Karpas-422 (cell line): ENCODE measurements at regions not wholly inside any gene's neighbourhood (a gene's known extent, or its start where the extent isn't known, plus 50 kb on each side); places are given as distances from the start of the nearest gene placed in this dataset.

ENCODE experiments used
- DNase-seq: peaks from one replicate; pipeline ENCODE4 v3.0.0-alpha.2; 2015
- H2AFZ ChIP-seq: fragments of 200-600 bp; sonication (generic); 2 replicates; pipeline ENCODE4 v1.6.1; 2014; ENCODE audit warnings: antibody characterized with exemption, low read length, mixed read lengths
- H3K27ac ChIP-seq: fragments of 200-600 bp; sonication (generic); 2 replicates; pipeline ENCODE4 v1.5.1; 2014; ENCODE audit warnings: mild to moderate bottlenecking, low read length, moderate library complexity
- H3K27me3 ChIP-seq: fragments of 200-600 bp; sonication (generic); 2 replicates; pipeline ENCODE4 v1.6.1; 2014; ENCODE audit warnings: low read length, mixed read lengths
- H3K36me3 ChIP-seq: fragments of 200-600 bp; sonication (generic); 2 replicates; pipeline ENCODE4 v1.6.1; 2014; ENCODE audit warnings: low read length, mixed read lengths; ENCODE audit not compliant: insufficient read depth
- H3K4me1 ChIP-seq: fragments of 200-600 bp; sonication (generic); 2 replicates; pipeline ENCODE4 v1.6.1; 2014; ENCODE audit warnings: mild to moderate bottlenecking, low read length, mixed read lengths
- H3K4me2 ChIP-seq: fragments of 200-600 bp; sonication (generic); 2 replicates; pipeline ENCODE4 v1.6.1; 2014; ENCODE audit warnings: low read length, low read depth, mild to moderate bottlenecking; ENCODE audit not compliant: poor library complexity, severe bottlenecking
- H3K4me3 ChIP-seq: fragments of 200-600 bp; sonication (generic); 2 replicates; pipeline ENCODE4 v1.5.1; 2014; ENCODE audit warnings: mild to moderate bottlenecking, antibody characterized with exemption, low read length, mixed read lengths
- H3K79me2 ChIP-seq: fragments of 200-600 bp; sonication (generic); 2 replicates; pipeline ENCODE4 v1.6.1; 2014; ENCODE audit warnings: mild to moderate bottlenecking, low read length, mixed read lengths
- H3K9ac ChIP-seq: fragments of 200-600 bp; sonication (generic); 2 replicates; pipeline ENCODE4 v1.6.0; 2014; ENCODE audit warnings: low read length
- H3K9me2 ChIP-seq: fragments of 200-600 bp; sonication (generic), shearing (Covaris generic); replicated peaks from 2 replicates; pipeline ENCODE4 v1.6.0; 2014; ENCODE audit warnings: mild to moderate bottlenecking, low read length, moderate library complexity; ENCODE audit not compliant: insufficient read depth
- H3K9me3 ChIP-seq: fragments of 300-700, 200-600 bp; sonication (generic); 2 replicates; pipeline ENCODE4 v1.6.1; 2014; ENCODE audit warnings: low read length, mixed read lengths
- H4K20me1 ChIP-seq: fragments of 200-600 bp; sonication (generic); 2 replicates; pipeline ENCODE4 v1.6.1; 2014; ENCODE audit warnings: mild to moderate bottlenecking, antibody characterized with exemption, low read length, low read depth; ENCODE audit not compliant: insufficient read depth

GRCh38 chr2:161078211-161078539 is 82.1 kb upstream of the TANK start:
- Histone ChIP-seq H3K9me2 (0 out of 2 replicates have a peak, but pooled peaks cover 6% of the 10 kb centered on the region), H3K4me2 (no peak overlapping the region), H3K9ac (no peak overlapping the region), H3K79me2 (no peaks in the 10 kb centered on the region), H3K27me3 (no peaks in the 10 kb centered on the region), H3K4me3 (no peak overlapping the region), H3K36me3 (no peaks in the 10 kb centered on the region), H3K9me3 (no peaks in the 10 kb centered on the region), H3K4me1 (peaks cover 13% of the 10 kb centered on the region), H2AFZ (no peak overlapping the region), H4K20me1 (no peaks in the 10 kb centered on the region), H3K27ac (no peak overlapping the region)
- DNase-seq = no peak

GRCh38 chr2:161085149-161085548 is 75.1 kb upstream of the TANK start:
- Histone ChIP-seq H3K9me3 (no peaks in the 10 kb centered on the region), H3K4me1 (peaks cover 40% of the 10 kb centered on the region), H4K20me1 (no peaks in the 10 kb centered on the region), H3K9me2 (no peaks in the 10 kb centered on the region), H3K27ac (no peak overlapping the region), H3K36me3 (no peaks in the 10 kb centered on the region), H3K4me3 (no peak overlapping the region), H3K9ac (no peak overlapping the region), H3K79me2 (no peaks in the 10 kb centered on the region), H3K4me2 (no peak overlapping the region), H2AFZ (0 out of 2 replicates have a peak overlapping the region, but pooled peaks have one; percentile 38), H3K27me3 (no peaks in the 10 kb centered on the region)
- DNase-seq = no peak

DNA sequence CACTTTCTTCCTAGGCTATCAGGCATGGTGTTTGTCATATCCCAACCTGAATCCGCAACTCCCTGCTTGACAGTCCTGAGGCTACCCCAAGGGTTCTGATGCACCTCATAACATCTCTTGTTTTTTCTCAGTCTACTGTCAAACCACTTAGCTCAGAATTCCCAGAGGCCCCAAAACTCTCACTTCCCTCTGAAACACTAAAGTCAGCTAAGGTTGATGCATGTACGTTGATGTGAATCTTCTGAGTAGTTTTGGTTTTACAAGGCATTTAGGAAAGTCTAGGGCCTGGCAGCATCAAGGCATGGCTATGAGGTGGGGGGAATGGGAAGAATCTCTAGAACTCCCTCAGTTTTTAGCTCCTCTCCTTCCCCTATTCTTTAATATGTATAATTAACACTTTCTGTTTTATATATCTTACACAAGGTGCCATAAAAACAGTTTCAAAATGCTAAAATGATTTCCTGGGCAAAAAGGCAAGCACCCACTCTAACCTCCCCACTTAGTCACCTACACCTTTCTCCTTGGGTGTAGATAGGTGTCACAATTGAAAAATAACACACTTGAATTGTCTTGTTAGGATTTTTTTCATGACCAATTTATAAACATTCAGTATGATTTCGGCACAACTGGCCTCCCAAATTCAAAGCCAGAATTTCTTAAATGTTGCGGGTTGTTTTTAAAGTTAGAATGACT is 71.4 kb upstream of the TANK start:
- peak; percentile 90 for DNase-seq
- Histone ChIP-seq H3K27me3 (no peaks in the 10 kb centered on the region), H3K36me3 (no peaks in the 10 kb centered on the region), H3K79me2 (no peaks in the 10 kb centered on the region), H3K9me3 (no peaks in the 10 kb centered on the region), H3K27ac (peak overlapping the region; percentile 92), H3K9ac (peak overlapping the region; percentile 62), H3K4me3 (peak overlapping the region; percentile 26), H2AFZ (peak overlapping the region; percentile 75; the same call in 1 of the 2 replicates), H3K4me2 (peak overlapping the region; percentile 68), H4K20me1 (no peaks in the 10 kb centered on the region), H3K4me1 (peaks cover 53% of the 10 kb centered on the region), H3K9me2 (no peaks in the 10 kb centered on the region)

DNA sequence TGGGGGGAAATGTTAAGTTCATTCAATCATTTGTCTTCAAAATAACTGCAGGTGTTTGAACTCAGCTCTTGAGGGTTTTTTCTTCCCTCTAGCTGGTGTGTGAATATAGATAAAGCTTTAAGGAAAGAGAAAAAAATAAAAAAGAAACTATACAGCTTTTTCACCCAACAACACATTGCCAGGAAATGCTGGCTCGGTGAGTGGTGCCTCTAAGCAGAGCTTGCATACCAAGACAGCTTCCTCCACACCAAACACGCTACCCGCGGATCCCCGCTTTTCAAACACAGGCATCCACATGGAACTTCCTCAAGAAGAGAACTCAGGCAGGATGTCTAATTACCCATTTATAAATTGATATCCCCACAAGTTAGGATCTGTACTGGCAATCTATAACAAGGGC is 69.8 kb upstream of the TANK start:
- H3K4me3 ChIP-seq = no peak overlapping the region
- DNase-seq = peak; percentile 72
- no peaks in the 10 kb centered on the region for H3K9me3 ChIP-seq
- peak overlapping the region; percentile 17 for H3K4me2 ChIP-seq
- H3K9me2 ChIP-seq = no peaks in the 10 kb centered on the region
- H3K36me3 ChIP-seq = no peaks in the 10 kb centered on the region
- peaks cover 66% of the 10 kb centered on the region for H3K4me1 ChIP-seq
- H2AFZ ChIP-seq = peak overlapping the region; percentile 75
- no peaks in the 10 kb centered on the region for H3K79me2 ChIP-seq
- H3K27me3 ChIP-seq = no peaks in the 10 kb centered on the region
- peak overlapping the region; percentile 62 for H3K9ac ChIP-seq
- H4K20me1 ChIP-seq = no peaks in the 10 kb centered on the region
- H3K27ac ChIP-seq = peak overlapping the region; percentile 92

DNA sequence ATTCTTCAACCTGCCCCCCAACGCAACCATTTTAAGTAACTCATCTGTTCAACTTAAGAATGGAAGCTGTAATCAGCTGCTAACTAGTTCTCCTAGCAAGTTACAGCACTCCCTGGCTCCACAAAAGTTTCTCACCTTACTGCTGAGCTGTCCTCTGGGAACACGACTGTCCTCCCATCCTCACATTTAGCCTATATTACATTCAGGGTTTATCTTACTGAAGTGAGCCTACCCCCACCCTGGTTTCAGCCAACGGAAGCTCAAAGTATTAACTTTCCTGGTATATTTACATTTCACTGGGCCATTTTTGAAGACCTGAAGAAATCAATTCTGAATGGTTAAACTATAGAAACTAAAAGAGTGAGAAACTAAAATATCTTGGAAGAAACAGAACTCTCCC is 64.9 kb upstream of the TANK start:
- Histone ChIP-seq H4K20me1 (no peaks in the 10 kb centered on the region), H3K79me2 (0 out of 2 replicates have a peak, but pooled peaks cover 1% of the 10 kb centered on the region), H3K4me3 (peak overlapping the region; percentile 47), H3K27ac (peak overlapping the region; percentile 96), H3K4me2 (peak overlapping the region; percentile 75), H3K9ac (peak overlapping the region; percentile 69), H3K36me3 (no peaks in the 10 kb centered on the region), H2AFZ (peak overlapping the region; percentile 72), H3K4me1 (peaks cover 55% of the 10 kb centered on the region), H3K9me2 (no peaks in the 10 kb centered on the region), H3K27me3 (no peaks in the 10 kb centered on the region), H3K9me3 (peaks cover 5% of the 10 kb centered on the region; the same call in 1 of the 2 replicates)
- DNase-seq = peak; percentile 71

DNA sequence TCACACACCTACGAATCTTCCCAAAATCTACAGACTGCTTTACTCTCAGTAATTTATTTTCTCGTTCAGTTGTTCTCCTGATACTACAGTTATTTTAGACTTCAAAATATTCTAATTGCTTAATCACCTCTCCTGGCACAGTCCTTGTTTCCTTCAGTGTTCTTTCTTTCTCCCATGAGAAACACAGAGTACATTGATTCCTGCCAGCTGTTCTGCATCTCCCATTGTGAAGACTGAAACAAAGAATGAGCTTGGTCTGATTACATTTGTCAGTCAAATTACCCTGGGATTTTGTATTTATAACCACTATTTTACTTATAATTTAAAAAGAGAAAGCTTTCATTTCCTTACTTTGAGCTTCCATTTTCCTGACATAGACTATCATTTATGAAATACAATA is 63.9 kb upstream of the TANK start:
- no peak overlapping the region for H2AFZ ChIP-seq
- H4K20me1 ChIP-seq = no peaks in the 10 kb centered on the region
- no peaks in the 10 kb centered on the region for H3K9me2 ChIP-seq
- H3K79me2 ChIP-seq = 0 out of 2 replicates have a peak, but pooled peaks cover 2% of the 10 kb centered on the region
- no peaks in the 10 kb centered on the region for H3K27me3 ChIP-seq
- H3K9ac ChIP-seq = peak overlapping the region; percentile 69
- H3K27ac ChIP-seq = peak overlapping the region; percentile 96
- peaks cover 55% of the 10 kb centered on the region for H3K4me1 ChIP-seq
- peaks cover 5% of the 10 kb centered on the region; the same call in 1 of the 2 replicates for H3K9me3 ChIP-seq
- peak overlapping the region; percentile 75 for H3K4me2 ChIP-seq
- peak; percentile 71 for DNase-seq
- peak overlapping the region; percentile 47 for H3K4me3 ChIP-seq
- H3K36me3 ChIP-seq = no peaks in the 10 kb centered on the region

DNA sequence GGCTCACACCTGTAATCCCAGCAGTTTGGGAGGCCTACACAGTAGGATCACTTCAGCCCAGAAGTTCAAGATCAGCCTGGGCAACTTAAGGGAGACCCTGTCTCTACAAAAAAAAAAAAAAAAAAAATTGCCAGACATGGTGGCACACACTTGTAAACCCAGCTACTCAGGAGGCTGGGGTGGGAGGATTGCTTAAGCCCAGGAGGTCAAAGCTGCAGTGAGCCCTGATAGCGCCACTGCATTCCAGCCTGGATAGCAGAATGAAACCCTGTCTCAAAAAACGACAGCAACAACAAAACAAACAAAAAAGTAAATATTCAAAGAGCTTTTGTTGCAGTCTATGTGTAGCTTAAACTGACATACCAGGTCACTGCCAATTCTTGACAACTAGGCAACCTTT is 63.1 kb upstream of the TANK start:
- Histone ChIP-seq H3K9ac (peak overlapping the region; percentile 69; the same call in 1 of the 2 replicates), H3K4me1 (peaks cover 62% of the 10 kb centered on the region), H3K9me2 (no peaks in the 10 kb centered on the region), H4K20me1 (no peaks in the 10 kb centered on the region), H3K36me3 (no peaks in the 10 kb centered on the region), H3K9me3 (peaks cover 5% of the 10 kb centered on the region; the same call in 1 of the 2 replicates), H3K27ac (peak overlapping the region; percentile 96), H3K4me2 (no peak overlapping the region), H3K4me3 (no peak overlapping the region), H3K79me2 (0 out of 2 replicates have a peak, but pooled peaks cover 2% of the 10 kb centered on the region), H3K27me3 (no peaks in the 10 kb centered on the region), H2AFZ (no peak overlapping the region)
- DNase-seq = no peak

DNA sequence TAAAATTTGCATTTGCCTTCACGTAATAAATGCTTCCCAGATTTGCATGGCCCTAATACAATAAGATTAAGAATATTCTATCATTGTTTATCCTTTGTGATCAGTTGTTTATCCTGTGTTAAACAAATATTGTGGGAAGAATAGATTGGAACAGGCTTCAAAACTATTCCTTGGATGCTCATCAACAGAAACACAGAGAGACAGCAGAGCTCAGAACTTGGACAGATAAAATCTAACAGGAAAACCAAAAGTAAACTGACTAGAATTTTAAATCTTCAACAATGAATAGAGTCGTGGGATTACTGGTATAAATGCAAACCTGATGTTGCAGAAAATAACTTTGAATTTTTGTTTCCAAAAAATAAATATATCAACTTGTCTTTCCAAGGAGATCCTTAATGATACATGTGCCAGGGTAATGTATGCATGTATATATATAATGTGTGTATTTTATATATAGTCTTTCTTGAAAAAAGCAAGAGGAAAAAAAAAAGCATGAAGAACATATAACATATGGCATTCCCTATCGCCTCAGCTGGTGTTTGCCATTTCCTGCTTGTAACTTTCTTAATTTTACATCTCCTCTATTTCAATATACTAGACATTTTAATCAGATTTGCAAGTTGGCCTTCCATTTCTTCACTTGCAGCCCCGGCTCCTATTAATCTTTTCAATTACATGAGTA is 59.9 kb upstream of the TANK start:
- DNase-seq = no peak
- peaks cover 5% of the 10 kb centered on the region; the same call in 1 of the 2 replicates for H3K9me3 ChIP-seq
- no peak overlapping the region for H3K4me3 ChIP-seq
- peak overlapping the region; percentile 55; the same call in 1 of the 2 replicates for H2AFZ ChIP-seq
- H3K36me3 ChIP-seq = no peaks in the 10 kb centered on the region
- H4K20me1 ChIP-seq = no peaks in the 10 kb centered on the region
- H3K27ac ChIP-seq = peak overlapping the region; percentile 100
- 0 out of 2 replicates have a peak, but pooled peaks cover 2% of the 10 kb centered on the region for H3K79me2 ChIP-seq
- H3K4me2 ChIP-seq = peak overlapping the region; percentile 70
- no peak overlapping the region; the same call in 1 of the 2 replicates for H3K9ac ChIP-seq
- no peaks in the 10 kb centered on the region for H3K9me2 ChIP-seq
- peaks cover 82% of the 10 kb centered on the region for H3K4me1 ChIP-seq
- no peaks in the 10 kb centered on the region for H3K27me3 ChIP-seq
